UCSD-AML1 (cell line): ENCODE measurements at regions not wholly inside any gene's neighbourhood (a gene's known extent, or its start where the extent isn't known, plus 50 kb on each side); places are given as distances from the start of the nearest gene placed in this dataset.

ENCODE experiments used
- DNase-seq: peaks from one replicate; lab custom pipeline; 2025; ENCODE audit not compliant: unreplicated experiment; lab: John Stamatoyannopoulos, UW

- no peak for DNase-seq
Observed at GRCh38 chr11:112398798-112399478, 138.3 kb upstream of the PLET1 start.

GRCh38 chr11:112400476-112401014, 139.9 kb upstream of the PLET1 start:
- no peak for DNase-seq

GRCh38 chr11:112401036-112401769, 140.5 kb upstream of the PLET1 start:
- DNase-seq = no peak

- DNase-seq = no peak
Observed at GRCh38 chr11:112403432-112403831, 142.8 kb upstream of the PLET1 start.

- no peak for DNase-seq
Observed at GRCh38 chr11:112404112-112404511, 143.5 kb upstream of the PLET1 start.

- DNase-seq = no peak
Observed at GRCh38 chr11:112408517-112408916, 147.9 kb upstream of the PLET1 start.

- no peak for DNase-seq
Observed at GRCh38 chr11:112410325-112410724, 149.7 kb upstream of the PLET1 start.

GRCh38 chr11:112412383-112412782, 151.7 kb upstream of the PLET1 start:
- no peak for DNase-seq

- DNase-seq = no peak
Observed at GRCh38 chr11:112417339-112417738, 156.7 kb upstream of the PLET1 start.

GRCh38 chr11:112418438-112418837, 157.8 kb upstream of the PLET1 start:
- no peak for DNase-seq

- no peak for DNase-seq
Observed at GRCh38 chr11:112421879-112422278, 161.2 kb upstream of the PLET1 start.

- DNase-seq = no peak
Observed at GRCh38 chr11:112425121-112425520, 164.5 kb upstream of the PLET1 start.

- no peak for DNase-seq
Observed at GRCh38 chr11:112437096-112437495, 176.4 kb upstream of the PLET1 start.

GRCh38 chr11:112439614-112440013, 179.0 kb upstream of the PLET1 start:
- DNase-seq = no peak

- no peak for DNase-seq
Observed at GRCh38 chr11:112440518-112440917, 179.9 kb upstream of the PLET1 start.

- no peak for DNase-seq
Observed at GRCh38 chr11:112448168-112448567, 187.5 kb upstream of the PLET1 start.

GRCh38 chr11:112448806-112449205, 188.1 kb upstream of the PLET1 start:
- no peak for DNase-seq

GRCh38 chr11:112451250-112451649, 190.6 kb upstream of the PLET1 start:
- DNase-seq = no peak

- peak; percentile 27 for DNase-seq
Observed at GRCh38 chr11:112453601-112454577, 193.2 kb upstream of the PLET1 start.

- no peak for DNase-seq
Observed at GRCh38 chr11:112454841-112455240, 194.2 kb upstream of the PLET1 start.

- DNase-seq = no peak
Observed at GRCh38 chr11:112455791-112456190, 195.1 kb upstream of the PLET1 start.
